ENCODE measurements at regions not wholly inside any gene's neighbourhood (a gene's known extent, or its start where the extent isn't known, plus 50 kb on each side); places are given as distances from the start of the nearest gene placed in this dataset.

- H3K36me3 Mint-ChIP-seq (ENCODE audit: low read depth): no peaks in the 10 kb centered on the region
- no peak overlapping the region for H3K27ac Mint-ChIP-seq (ENCODE audit: unreplicated experiment)
- peaks cover 6% of the 10 kb centered on the region for H3K9me3 Mint-ChIP-seq
- DNase-seq (ENCODE audit: low read depth, low spot score): no peak
- H3K4me1 Mint-ChIP-seq: peaks cover 5% of the 10 kb centered on the region
- no peaks in the 10 kb centered on the region for H3K27me3 Mint-ChIP-seq (ENCODE audit: low read depth)
- H3K4me3 Mint-ChIP-seq: no peak overlapping the region
- no peak for TF ChIP-seq CTCF (conservative IDR thresholded peaks at IDR 0.05)
Observed at GRCh38 chr20:11807054-11808048, 110.3 kb upstream of the BTBD3 start.

GRCh38 chr20:11808841-11809240 lies 108.9 kb upstream of the BTBD3 start:
- H3K27ac Mint-ChIP-seq (ENCODE audit: unreplicated experiment): no peak overlapping the region
- peaks cover 5% of the 10 kb centered on the region for H3K4me1 Mint-ChIP-seq
- no peaks in the 10 kb centered on the region for H3K27me3 Mint-ChIP-seq (ENCODE audit: low read depth)
- H3K36me3 Mint-ChIP-seq (ENCODE audit: low read depth): no peaks in the 10 kb centered on the region
- no peak overlapping the region for H3K4me3 Mint-ChIP-seq
- no peak for TF ChIP-seq CTCF (conservative IDR thresholded peaks at IDR 0.05)
- H3K9me3 Mint-ChIP-seq: peaks cover 6% of the 10 kb centered on the region
- DNase-seq (ENCODE audit: low read depth, low spot score): no peak

- Mint-ChIP-seq H3K36me3 (ENCODE audit: low read depth) (no peaks in the 10 kb centered on the region), H3K9me3 (peaks cover 6% of the 10 kb centered on the region), H3K4me1 (peaks cover 6% of the 10 kb centered on the region), H3K27me3 (ENCODE audit: low read depth) (no peaks in the 10 kb centered on the region), H3K27ac (ENCODE audit: unreplicated experiment) (no peak overlapping the region), H3K4me3 (no peak overlapping the region)
- DNase-seq (ENCODE audit: low read depth, low spot score): no peak
- TF ChIP-seq CTCF (conservative IDR thresholded peaks at IDR 0.05): no peak
Observed at GRCh38 chr20:11810311-11811083, 107.2 kb upstream of the BTBD3 start.

- no peaks in the 10 kb centered on the region for H3K27me3 Mint-ChIP-seq (ENCODE audit: low read depth)
- H3K27ac Mint-ChIP-seq (ENCODE audit: unreplicated experiment): no peak overlapping the region
Observed at GRCh38 chr20:11813106-11813890, 104.4 kb upstream of the BTBD3 start.

More at GRCh38 chr20:11813106-11813890, 104.4 kb upstream of the BTBD3 start:
- Mint-ChIP-seq H3K36me3 (ENCODE audit: low read depth) (no peaks in the 10 kb centered on the region), H3K4me1 (peaks cover 20% of the 10 kb centered on the region), H3K9me3 (peaks cover 5% of the 10 kb centered on the region), H3K4me3 (no peak overlapping the region)
- TF ChIP-seq CTCF (conservative IDR thresholded peaks at IDR 0.05): no peak
- no peak for DNase-seq (ENCODE audit: low read depth, low spot score)

Data from neural crest cell (in vitro differentiated cells).